Breast epithelium (tissue), 4 donors: ENCODE measurements at regions not wholly inside any gene's neighbourhood (a gene's known extent, or its start where the extent isn't known, plus 50 kb on each side); places are given as distances from the start of the nearest gene placed in this dataset.

Experiments
- DNase-seq, 2 donors: peaks; one replicate each; pipeline ENCODE4 v3.0.0-alpha.2; 2019; ENCODE audit warnings: low spot score in 2 of 2
- H3K27ac ChIP-seq, 2 donors: fragments of 200-600 bp; sonication (generic) in 1 of 2; one replicate each; pipeline ENCODE4 v1.5.1; 2016 to 2019; ENCODE audit warnings: mild to moderate bottlenecking in 1 of 2
- H3K27me3 ChIP-seq, 2 donors: fragments of 200-600 bp; sonication (generic) in 1 of 2; one replicate each; pipeline versions ENCODE4 v1.5.1 to v1.6.0; 2017 to 2019; ENCODE audit warnings: control low read depth in 1 of 2, mild to moderate bottlenecking in 1 of 2
- H3K36me3 ChIP-seq: fragments of 200-600 bp; one replicate; pipeline ENCODE4 v1.5.1; 2019
- H3K4me1 ChIP-seq, 2 donors: fragments of 200-600 bp; sonication (generic); one replicate each; pipeline ENCODE4 v1.5.1; 2016 to 2019; ENCODE audit warnings: control low read depth in 1 of 2
- H3K4me3 ChIP-seq, 3 donors: fragments of 200-600 bp; sonication (generic); 1 replicate in 2 of 3; 2 replicates in 1 of 3; pipeline ENCODE4 v1.5.1; 2016 to 2019; ENCODE audit warnings: mild to moderate bottlenecking in 3 of 3, moderate library complexity in 2 of 3
- H3K9me3 ChIP-seq, 2 donors: fragments of 200-600 bp; sonication (generic) in 1 of 2; one replicate each; pipeline ENCODE4 v1.5.1; 2016 to 2019; ENCODE audit warnings: control low read depth in 1 of 2
- POLR2A ChIP-seq: fragments of 450-650 bp; IDR thresholded peaks from one replicate; pipeline ENCODE4 v1.6.1; 2016; ENCODE audit warnings: antibody characterized with exemption, mild to moderate bottlenecking, moderate library complexity
- POLR2AphosphoS5 ChIP-seq, 3 donors: sonication (generic); formaldehyde crosslinking; IDR thresholded peaks; one replicate each; pipeline ENCODE4 v1.6.1; 2017; ENCODE audit warnings: antibody characterized with exemption in 3 of 3
- intact Hi-C: fragments of 100-400 bp; cut with DNase I; formaldehyde crosslinking; loops from one replicate; pipeline ENCODE4 v1.15.1; 2023; ENCODE audit warnings: low total_unique reads
- TF ChIP-seq, protein P1 (sequence below), 3 donors: fragments of 450-650 bp; IDR thresholded peaks; one replicate each; pipeline ENCODE4 v1.5.1; 2016 to 2017; ENCODE audit warnings: antibody characterized with exemption in 3 of 3, mild to moderate bottlenecking in 3 of 3, moderate library complexity in 3 of 3

DNA sequence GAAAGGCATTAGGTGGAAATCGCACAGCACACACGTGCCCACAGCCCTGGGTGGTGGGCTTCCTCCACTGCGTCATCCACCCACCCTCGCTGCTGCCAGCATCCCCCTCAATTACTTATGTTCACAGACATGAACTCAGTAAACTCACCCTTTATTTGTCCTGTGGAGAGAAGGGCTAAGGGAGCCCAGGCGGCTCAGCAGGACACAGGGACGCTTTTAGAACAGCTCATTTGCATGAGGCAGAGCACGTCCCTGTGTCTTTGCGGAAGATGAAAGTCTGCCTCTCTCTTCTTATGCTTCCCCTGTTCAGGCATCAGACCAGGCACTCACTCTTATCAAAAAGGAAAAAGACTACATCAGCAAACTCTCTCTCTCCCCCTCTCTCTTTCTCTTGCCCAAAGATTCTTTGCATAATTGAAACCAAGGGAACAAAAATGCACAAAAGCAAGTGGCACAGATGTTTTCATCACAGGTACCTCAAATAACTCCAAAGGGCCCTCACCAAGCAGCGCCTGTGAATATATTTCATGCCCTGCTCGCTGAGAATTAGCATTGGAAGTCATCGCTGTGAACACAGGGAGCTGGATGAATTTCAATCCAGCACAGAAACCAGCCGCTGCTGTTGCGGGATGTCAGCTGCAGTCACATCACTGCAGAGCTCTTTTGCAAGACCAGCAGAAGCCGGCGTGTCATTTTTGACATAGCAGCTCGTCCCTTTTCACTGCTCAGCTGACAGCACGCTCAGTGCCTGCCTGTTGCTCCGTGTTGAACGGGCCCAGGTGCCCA lies 376.3 kb upstream of the MYT1L start:
- intact Hi-C loops, result no loop called here
- Histone ChIP-seq H3K27ac (no peak overlapping the region), H3K4me1 (no peaks in the 10 kb centered on the region), H3K27me3 (peaks cover 0 to 33% of the 10 kb centered on the region in 2 donors), H3K36me3 (no peaks in the 10 kb centered on the region), H3K9me3 (no peaks in the 10 kb centered on the region), H3K4me3 (no peak overlapping the region)
- DNase-seq, result no peak
- TF ChIP-seq, protein P1, sequence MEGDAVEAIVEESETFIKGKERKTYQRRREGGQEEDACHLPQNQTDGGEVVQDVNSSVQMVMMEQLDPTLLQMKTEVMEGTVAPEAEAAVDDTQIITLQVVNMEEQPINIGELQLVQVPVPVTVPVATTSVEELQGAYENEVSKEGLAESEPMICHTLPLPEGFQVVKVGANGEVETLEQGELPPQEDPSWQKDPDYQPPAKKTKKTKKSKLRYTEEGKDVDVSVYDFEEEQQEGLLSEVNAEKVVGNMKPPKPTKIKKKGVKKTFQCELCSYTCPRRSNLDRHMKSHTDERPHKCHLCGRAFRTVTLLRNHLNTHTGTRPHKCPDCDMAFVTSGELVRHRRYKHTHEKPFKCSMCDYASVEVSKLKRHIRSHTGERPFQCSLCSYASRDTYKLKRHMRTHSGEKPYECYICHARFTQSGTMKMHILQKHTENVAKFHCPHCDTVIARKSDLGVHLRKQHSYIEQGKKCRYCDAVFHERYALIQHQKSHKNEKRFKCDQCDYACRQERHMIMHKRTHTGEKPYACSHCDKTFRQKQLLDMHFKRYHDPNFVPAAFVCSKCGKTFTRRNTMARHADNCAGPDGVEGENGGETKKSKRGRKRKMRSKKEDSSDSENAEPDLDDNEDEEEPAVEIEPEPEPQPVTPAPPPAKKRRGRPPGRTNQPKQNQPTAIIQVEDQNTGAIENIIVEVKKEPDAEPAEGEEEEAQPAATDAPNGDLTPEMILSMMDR (IDR thresholded peaks at IDR 0.05), result no peak
- no peak for TF ChIP-seq POLR2A
- no peak for TF ChIP-seq POLR2AphosphoS5 (IDR thresholded peaks at IDR 0.05)

DNA sequence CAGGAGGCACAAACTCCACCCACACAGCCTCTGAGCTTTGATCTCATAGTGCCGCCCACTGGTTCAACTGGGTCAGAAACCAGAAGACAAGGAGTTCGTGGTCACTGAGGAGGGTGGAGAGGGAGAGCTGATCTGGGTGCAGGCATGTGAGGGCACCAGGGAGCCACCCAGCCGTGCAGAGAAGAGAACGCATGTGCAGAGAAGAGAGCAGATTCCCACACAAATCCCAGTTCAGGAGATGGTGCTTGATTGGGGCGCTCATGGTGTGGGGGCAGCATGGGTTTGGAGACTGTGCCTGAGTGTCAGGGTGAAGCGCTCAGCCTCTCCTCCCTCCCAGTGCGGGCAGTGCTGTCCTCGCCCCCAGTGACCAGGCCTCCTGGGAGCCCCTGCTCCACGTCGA lies 375.2 kb upstream of the MYT1L start:
- Histone ChIP-seq H3K27me3 (peaks cover 0 to 25% of the 10 kb centered on the region in 2 donors), H3K27ac (no peak overlapping the region), H3K4me1 (no peaks in the 10 kb centered on the region), H3K36me3 (no peaks in the 10 kb centered on the region), H3K4me3 (no peak overlapping the region), H3K9me3 (no peaks in the 10 kb centered on the region)
- no peak for DNase-seq
- TF ChIP-seq POLR2AphosphoS5 (IDR thresholded peaks at IDR 0.05), result no peak
- TF ChIP-seq, protein P1 (IDR thresholded peaks at IDR 0.05), result no peak
- TF ChIP-seq POLR2A, result no peak
- intact Hi-C loops, result no loop called here

DNA sequence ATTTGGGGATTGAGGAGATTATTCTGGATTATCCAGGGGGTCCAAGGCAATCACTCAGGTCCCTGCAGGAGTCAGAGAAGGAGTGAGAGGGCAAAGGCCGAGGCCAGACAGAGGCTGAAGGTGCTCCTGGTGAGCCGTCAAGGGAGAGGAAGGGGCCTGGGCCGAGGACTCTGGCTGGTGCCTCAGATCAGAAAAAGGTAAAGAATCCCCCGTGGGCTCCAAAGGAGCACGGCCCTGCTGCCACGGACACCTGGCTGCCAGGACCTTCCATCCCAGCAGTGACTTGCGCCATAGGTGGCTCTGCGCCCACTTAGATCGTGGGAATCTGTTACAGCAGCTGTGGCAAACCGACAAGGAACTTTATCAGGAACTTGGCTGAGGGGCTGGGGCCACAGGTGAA lies 374.8 kb upstream of the MYT1L start:
- no peaks in the 10 kb centered on the region for H3K36me3 ChIP-seq
- H3K4me3 ChIP-seq, result no peak overlapping the region
- H3K4me1 ChIP-seq, result no peaks in the 10 kb centered on the region
- DNase-seq, result no peak
- H3K27ac ChIP-seq, result no peak overlapping the region
- intact Hi-C loops, result no loop called here
- no peaks in the 10 kb centered on the region for H3K9me3 ChIP-seq
- H3K27me3 ChIP-seq, result peaks cover 0 to 25% of the 10 kb centered on the region in 2 donors
- TF ChIP-seq POLR2AphosphoS5 (IDR thresholded peaks at IDR 0.05) (no peak), POLR2A (no peak)
- TF ChIP-seq, protein P1 (IDR thresholded peaks at IDR 0.05), result no peak

DNA sequence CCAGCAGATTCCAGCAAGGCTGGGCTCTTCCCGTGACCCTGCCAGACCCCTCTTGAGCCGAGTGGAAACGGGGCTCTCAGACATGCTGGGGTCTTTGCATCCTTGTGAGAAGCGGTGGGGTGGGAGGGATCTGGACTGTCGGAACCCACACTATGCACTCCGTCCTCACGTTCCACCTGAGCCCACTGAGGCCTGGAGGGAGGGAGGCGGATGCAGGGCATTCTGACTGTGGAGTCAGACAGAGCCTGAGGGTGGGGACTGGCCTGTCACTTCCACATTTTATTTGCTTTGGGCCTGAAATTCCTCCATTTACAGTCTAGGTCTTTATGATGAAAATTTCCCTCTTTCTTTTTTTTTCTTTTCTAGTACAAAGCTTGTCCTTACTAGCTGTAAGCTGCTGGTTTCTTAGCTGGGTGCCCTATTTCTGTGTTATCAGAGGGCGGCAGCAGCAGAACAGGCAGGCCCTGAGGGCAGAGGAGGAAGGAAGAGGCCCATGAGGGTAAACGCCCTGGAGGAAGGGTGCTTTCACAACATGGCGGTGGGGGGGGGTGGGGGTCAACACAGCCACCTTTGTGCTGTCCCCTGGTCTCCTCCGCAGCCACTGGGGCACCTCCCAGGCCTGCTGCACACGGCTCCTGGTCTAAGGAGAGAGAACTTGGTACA lies 373.5 kb upstream of the MYT1L start:
- peaks cover 0 to 21% of the 10 kb centered on the region in 2 donors for H3K27me3 ChIP-seq
- no peaks in the 10 kb centered on the region for H3K36me3 ChIP-seq
- H3K9me3 ChIP-seq, result no peaks in the 10 kb centered on the region
- no peak overlapping the region for H3K4me3 ChIP-seq
- no peak for DNase-seq
- H3K27ac ChIP-seq, result no peak overlapping the region
- intact Hi-C loops, result no loop called here
- H3K4me1 ChIP-seq, result no peaks in the 10 kb centered on the region
- TF ChIP-seq POLR2AphosphoS5 (IDR thresholded peaks at IDR 0.05), result no peak
- no peak for TF ChIP-seq POLR2A
- TF ChIP-seq, protein P1 (IDR thresholded peaks at IDR 0.05), result no peak

DNA sequence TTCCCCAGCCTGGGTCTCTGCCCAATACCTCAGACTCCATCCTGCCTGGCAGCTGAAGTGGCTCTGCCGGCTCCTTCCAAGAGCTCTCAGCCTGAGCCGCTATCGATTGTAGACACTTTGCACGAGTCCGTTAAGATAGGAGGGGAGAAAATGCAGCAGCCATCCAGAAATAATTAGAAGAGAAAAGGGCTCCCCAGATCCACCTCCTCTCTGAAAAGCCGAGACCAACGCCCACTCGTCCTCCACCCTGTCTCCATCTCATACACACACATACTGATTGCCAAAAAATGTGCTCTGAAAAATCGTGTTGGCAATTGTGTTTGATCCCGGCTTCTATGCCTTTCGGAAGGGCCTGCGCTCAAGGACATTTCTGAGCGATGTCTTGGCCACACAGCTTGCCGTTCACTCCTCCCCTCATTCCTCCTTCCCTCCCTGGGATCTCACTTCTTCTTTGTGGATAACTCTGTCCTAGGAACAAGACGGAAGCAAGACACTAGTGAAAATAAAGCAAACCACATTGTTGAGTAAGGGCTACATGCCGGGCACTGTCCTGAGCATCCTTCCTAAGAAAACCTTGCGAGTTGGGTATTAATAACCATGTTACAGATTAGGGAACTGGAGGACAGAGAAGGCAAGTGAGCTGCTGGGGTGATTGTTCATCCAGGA lies 372.8 kb upstream of the MYT1L start:
- Histone ChIP-seq H3K27ac (no peak overlapping the region), H3K4me3 (no peak overlapping the region), H3K9me3 (no peaks in the 10 kb centered on the region), H3K27me3 (peaks cover 0 to 14% of the 10 kb centered on the region in 2 donors), H3K36me3 (no peaks in the 10 kb centered on the region), H3K4me1 (no peaks in the 10 kb centered on the region)
- intact Hi-C loops, result no loop called here
- TF ChIP-seq POLR2A (no peak), POLR2AphosphoS5 (IDR thresholded peaks at IDR 0.05) (no peak)
- TF ChIP-seq, protein P1 (IDR thresholded peaks at IDR 0.05), result no peak
- no peak for DNase-seq
